IMR-90 (cell line): ENCODE measurements at regions not wholly inside any gene's neighbourhood (a gene's known extent, or its start where the extent isn't known, plus 50 kb on each side); places are given as distances from the start of the nearest gene placed in this dataset.

ENCODE experiments used
- ATAC-seq: fragments of 200-7000 bp; cut with Tn5 transposase; 2 replicates; pipeline ENCODE4 v1.9.1; 2020; ENCODE audit warnings: low read depth, mild to moderate bottlenecking, moderate library complexity
- BruUV-seq: library from RNA; stranded (reverse); fragments of 400-500 nt; replicated peaks from 2 replicates; lab custom pipeline; 2021; lab: Mats Ljungman, UMichigan
- CTCF ChIA-PET: fragments of 300-600 bp; formaldehyde crosslinking; extraction: SDS; loops from one replicate; lab custom pipeline; 2021; ENCODE audit warnings: antibody characterized with exemption; lab: Yijun Ruan, JAX
- POLR2A ChIA-PET: fragments of 300-600 bp; sonication (Branson Sonifier 250); formaldehyde crosslinking; loops from one replicate; lab custom pipeline; 2022; ENCODE audit warnings: antibody characterized with exemption; ENCODE audit not compliant: unreplicated experiment; lab: Charles Lee
- DNase-seq: peaks from one replicate; pipeline ENCODE4 v3.0.0; 2013
- H2AFZ ChIP-seq: replicated peaks from 2 replicates; pipeline ENCODE3; 2013; ENCODE audit warnings: low read length, mild to moderate bottlenecking; ENCODE audit not compliant: poor library complexity
- H2AK5ac ChIP-seq: 2 replicates; pipeline ENCODE4 v1.6.1; 2013; ENCODE audit warnings: low read depth, low read length, inconsistent platforms
- H2AK9ac ChIP-seq: replicated peaks from 2 replicates; pipeline ENCODE3; 2013; ENCODE audit warnings: mild to moderate bottlenecking, low read depth, low read length, moderate library complexity; ENCODE audit not compliant: poor library complexity
- H2BK120ac ChIP-seq: 2 replicates; pipeline ENCODE4 v1.6.1; 2013; ENCODE audit warnings: low read depth, low read length, inconsistent platforms
- H2BK15ac ChIP-seq: 3 replicates; pipeline ENCODE4 v1.6.1; 2013; ENCODE audit warnings: low read depth, low read length, inconsistent platforms
- H2BK20ac ChIP-seq: 2 replicates; pipeline ENCODE4 v1.6.1; 2013; ENCODE audit warnings: low read depth, mild to moderate bottlenecking, inconsistent platforms, low read length, moderate library complexity
- H2BK5ac ChIP-seq: 2 replicates; pipeline ENCODE4 v1.6.1; 2013; ENCODE audit warnings: mild to moderate bottlenecking, low read depth, low read length, inconsistent platforms; ENCODE audit not compliant: poor library complexity, severe bottlenecking
- H3K14ac ChIP-seq: replicated peaks from 2 replicates; pipeline ENCODE4 v1.6.1; 2013; ENCODE audit warnings: low read depth, low read length, inconsistent platforms
- H3K18ac ChIP-seq: 2 replicates; pipeline ENCODE4 v1.6.1; 2013; ENCODE audit warnings: low read depth, low read length, control low read depth
- H3K23ac ChIP-seq: 2 replicates; pipeline ENCODE4 v1.6.1; 2013; ENCODE audit warnings: low read depth, low read length, inconsistent platforms
- H3K27ac ChIP-seq: 2 replicates; pipeline ENCODE4 v1.5.1; 2013; ENCODE audit warnings: mild to moderate bottlenecking, control low read depth, low read length; ENCODE audit not compliant: insufficient read depth
- H3K27me3 ChIP-seq: 2 replicates; pipeline ENCODE4 v1.6.1; 2013; ENCODE audit warnings: low read length; ENCODE audit not compliant: control insufficient read depth, insufficient read depth
- H3K36me3 ChIP-seq: 2 replicates; pipeline ENCODE4 v1.6.1; 2013; ENCODE audit warnings: low read length, mixed read lengths; ENCODE audit not compliant: control insufficient read depth, insufficient read depth
- H3K4ac ChIP-seq: 2 replicates; pipeline ENCODE4 v1.6.1; 2013; ENCODE audit warnings: low read depth, low read length, inconsistent platforms
- H3K4me1 ChIP-seq: 2 replicates; pipeline ENCODE4 v1.6.1; 2013; ENCODE audit warnings: low read length, mixed read lengths; ENCODE audit not compliant: control insufficient read depth, insufficient read depth
- H3K4me2 ChIP-seq: 2 replicates; pipeline ENCODE4 v1.6.1; 2013; ENCODE audit warnings: low read depth, mild to moderate bottlenecking, control low read depth, low read length, moderate library complexity
- H3K4me3 ChIP-seq: 2 replicates; pipeline ENCODE4 v1.5.1; 2013; ENCODE audit warnings: low read depth, mild to moderate bottlenecking, control low read depth, low read length, moderate library complexity; ENCODE audit not compliant: insufficient read depth
- H3K56ac ChIP-seq: 2 replicates; pipeline ENCODE4 v1.6.1; 2013; ENCODE audit warnings: low read length, inconsistent platforms; ENCODE audit not compliant: insufficient read depth; ENCODE audit errors: extremely low read depth
- H3K79me1 ChIP-seq, 2 experiments: 2 replicates each; pipeline ENCODE4 v1.6.1; 2013; ENCODE audit warnings: low read length in 2 of 2, inconsistent platforms in 1 of 2, low read depth in 1 of 2
- H3K9ac ChIP-seq: 2 replicates; pipeline ENCODE4 v1.6.1; 2013; ENCODE audit warnings: low read depth, low read length, control low read depth
- H3K9me1 ChIP-seq: 2 replicates; pipeline ENCODE4 v1.6.1; 2013; ENCODE audit warnings: low read length, inconsistent platforms; ENCODE audit not compliant: insufficient read depth
- H3K9me3 ChIP-seq: 2 replicates; pipeline ENCODE4 v1.6.1; 2013; ENCODE audit warnings: low read length; ENCODE audit not compliant: control insufficient read depth, insufficient read depth
- H4K20me1 ChIP-seq: 2 replicates; pipeline ENCODE4 v1.6.1; 2013; ENCODE audit warnings: low read length, inconsistent platforms; ENCODE audit not compliant: insufficient read depth
- H4K5ac ChIP-seq: 2 replicates; pipeline ENCODE4 v1.6.1; 2013; ENCODE audit warnings: mild to moderate bottlenecking, low read depth, low read length, control low read depth
- H4K8ac ChIP-seq, 2 experiments: 2 replicates each; pipeline ENCODE4 v1.6.1; 2013; ENCODE audit warnings: low read depth in 2 of 2, low read length in 2 of 2, control low read depth in 1 of 2, inconsistent platforms in 1 of 2
- H4K91ac ChIP-seq: 2 replicates; pipeline ENCODE4 v1.6.1; 2013; ENCODE audit warnings: low read depth, low read length, inconsistent platforms; ENCODE audit not compliant: insufficient read depth
- CEBPB ChIP-seq: IDR thresholded peaks from 2 replicates; pipeline ENCODE4 v1.6.1; 2012; ENCODE audit warnings: low read depth, low read length, improper control_type of control experiment
- CHD1 ChIP-seq: IDR thresholded peaks from 2 replicates; pipeline ENCODE4 v1.6.1; 2012; ENCODE audit warnings: low read depth, low read length, improper control_type of control experiment
- CTCF ChIP-seq: conservative IDR thresholded peaks from 2 replicates; pipeline ENCODE4 v1.5.1; 2012; ENCODE audit warnings: mild to moderate bottlenecking, low read depth, low read length, improper control_type of control experiment
- FOS ChIP-seq: fragments of 150-350 bp; IDR thresholded peaks from 2 replicates; pipeline ENCODE4 v1.6.1; 2016; ENCODE audit warnings: low read depth, low read length
- MAFK ChIP-seq: IDR thresholded peaks from 2 replicates; pipeline ENCODE4 v1.6.1; 2012; ENCODE audit warnings: low read depth, low read length, improper control_type of control experiment
- MAZ ChIP-seq: IDR thresholded peaks from 2 replicates; pipeline ENCODE4 v1.6.1; 2012; ENCODE audit warnings: low read depth, mild to moderate bottlenecking, low read length, improper control_type of control experiment, moderate library complexity, borderline replicate concordance
- MXI1 ChIP-seq: IDR thresholded peaks from 2 replicates; pipeline ENCODE4 v1.6.1; 2012; ENCODE audit warnings: low read depth, mild to moderate bottlenecking, low read length, moderate library complexity, borderline replicate concordance
- NFE2L2 ChIP-seq: fragments of 150-350 bp; IDR thresholded peaks from 2 replicates; pipeline ENCODE4 v1.6.1; 2016; ENCODE audit warnings: low read depth, mild to moderate bottlenecking, low read length
- POLR2A ChIP-seq: IDR thresholded peaks from 2 replicates; pipeline ENCODE4 v1.6.1; 2012; ENCODE audit warnings: mild to moderate bottlenecking, low read depth, low read length
- RAD21 ChIP-seq: IDR thresholded peaks from 2 replicates; pipeline ENCODE4 v1.6.1; 2012; ENCODE audit warnings: low read length, improper control_type of control experiment
- RCOR1 ChIP-seq: IDR thresholded peaks from 2 replicates; pipeline ENCODE4 v1.6.1; 2012; ENCODE audit warnings: mild to moderate bottlenecking, low read length, improper control_type of control experiment; ENCODE audit not compliant: insufficient replicate concordance
- RFX5 ChIP-seq: IDR thresholded peaks from 2 replicates; pipeline ENCODE4 v1.8.0; 2012; ENCODE audit warnings: low read depth, mild to moderate bottlenecking, low read length, moderate library complexity
- SMC3 ChIP-seq: fragments of 150-350 bp; IDR thresholded peaks from 2 replicates; pipeline ENCODE4 v1.6.1; 2016; ENCODE audit warnings: low read depth, mild to moderate bottlenecking, antibody characterized with exemption, low read length, moderate library complexity
- USF2 ChIP-seq: fragments of 150-350 bp; IDR thresholded peaks from 2 replicates; pipeline ENCODE4 v1.6.1; 2017; ENCODE audit warnings: mild to moderate bottlenecking, antibody characterized with exemption, low read length, low read depth
- WGBS, 2 experiments: methylation state at CpG; one replicate each; pipeline versions ENCODE4 v1.1.5 to v1.1.7; 2013; ENCODE audit warnings: missing lambda C conversion rate in 2 of 2; ENCODE audit not compliant: insufficient read length in 1 of 2; ENCODE audit errors: extremely low coverage in 2 of 2; 5-methylcytosine and 5-hydroxymethylcytosine counted together
- dilution Hi-C: fragments of 300-500 bp; cut with HindIII; formaldehyde crosslinking; loops from one replicate; pipeline ENCODE4 v1.14.3; 2018; ENCODE audit warnings: low sequenced_read_pairs; ENCODE audit not compliant: unreplicated experiment
- in situ Hi-C: fragments of 300-500 bp; cut with MboI; formaldehyde crosslinking; loops from 3 replicates; pipeline ENCODE4 v1.14.3; 2019; ENCODE audit warnings: low sequenced_read_pairs, inconsistent platforms, mixed read lengths
- intact Hi-C: fragments of 100-400 bp; cut with micrococcal nuclease; formaldehyde crosslinking; loops from 2 replicates; pipeline ENCODE4 v1.10.0; 2022

GRCh38 chr1:87955038-87955437, 626.4 kb downstream of the LMO4 start (continued):
- TF ChIP-seq USF2: no peak
- TF ChIP-seq MAFK: no peak
- no peak for TF ChIP-seq FOS
- no peak for TF ChIP-seq POLR2A

GRCh38 chr1:87956072-87956471, 627.4 kb downstream of the LMO4 start:
- Histone ChIP-seq H3K4me1 (peaks cover 2% of the 10 kb centered on the region; the same call in 1 of the 2 replicates), H3K9me3 (no peaks in the 10 kb centered on the region), H3K9ac (no peak overlapping the region), H2AFZ (no peak overlapping the region), H3K56ac (0 out of 2 replicates have a peak overlapping the region, but pooled peaks have one; percentile 22), H4K20me1 (no peaks in the 10 kb centered on the region), H3K27ac (no peak overlapping the region), H3K18ac (no peak overlapping the region), H2BK20ac (no peak overlapping the region), H4K91ac (no peak overlapping the region), H3K36me3 (no peaks in the 10 kb centered on the region), H3K9me1 (no peaks in the 10 kb centered on the region; the same call in 1 of the 2 replicates), H2BK5ac (peak overlapping the region; percentile 75), H3K14ac (no peak overlapping the region), H3K27me3 (no peaks in the 10 kb centered on the region), H2AK5ac (no peak overlapping the region), H4K5ac (no peak overlapping the region), H3K4me2 (peak overlapping the region; percentile 35; the same call in 1 of the 2 replicates), H3K79me1 (no peaks in the 10 kb centered on the region), H3K4me3 (no peak overlapping the region), H2BK120ac (peak overlapping the region; percentile 61; the same call in 1 of the 2 replicates), H3K23ac (no peak overlapping the region), H2AK9ac (no peak overlapping the region), H4K8ac (no peak overlapping the region), H2BK15ac (no peak overlapping the region), H3K4ac (no peak overlapping the region)
- BruUV-seq: no TSS peak
- CTCF ChIA-PET: no interaction called here
- WGBS, 2 experiments: no CpG with 5 or more reads among the region's 6 CpGs
- in situ Hi-C loops (no loop called here), dilution Hi-C loops (no loop called here), intact Hi-C loops (loop anchor here (10.0 kb wide), 2 partner anchors 441 to 481 kb away; no protein-coding TSS in a partner anchor)
- ATAC-seq (peak; percentile 92), DNase-seq (peak; percentile 98)
- POLR2A ChIA-PET: interaction anchor here (0.6 kb wide), 1 partner anchor 45 kb away, joined by 3 read pairs; no protein-coding TSS in a partner anchor
- TF ChIP-seq RAD21 (no peak), MAZ (peak; percentile 68; the same call in 1 of the 2 replicates), USF2 (no peak), RFX5 (no peak), RCOR1 (peak; percentile 83), CHD1 (0 out of 2 replicates have a peak, but pooled peaks have one; percentile 50), NFE2L2 (peak; percentile 22; the same call in 1 of the 2 replicates), SMC3 (no peak), POLR2A (no peak), CEBPB (peak; percentile 66; the same call in 1 of the 2 replicates), MXI1 (no peak), FOS (peak; percentile 96), CTCF (no peak)
